ENCODE measurements at regions not wholly inside any gene's neighbourhood (a gene's known extent, or its start where the extent isn't known, plus 50 kb on each side); places are given as distances from the start of the nearest gene placed in this dataset.

DNA sequence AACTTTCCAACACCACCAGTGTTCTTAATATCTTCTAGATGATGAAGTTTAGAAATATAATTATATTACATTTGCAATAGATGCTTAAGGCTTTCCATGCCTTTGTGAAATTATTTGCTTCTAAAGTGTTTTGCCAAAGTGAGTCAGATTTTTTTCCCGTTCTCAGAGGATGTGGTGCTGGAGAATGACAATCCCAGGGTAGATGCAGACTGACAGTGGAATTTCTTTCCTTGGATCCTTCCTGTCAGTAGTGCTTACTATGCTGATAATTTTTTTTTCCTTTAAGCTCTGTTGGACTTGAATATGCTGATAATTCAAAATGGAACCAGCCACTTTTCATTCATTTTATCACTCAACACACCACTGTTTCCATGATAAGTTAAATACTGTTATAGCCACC lies 59.9 kb upstream of the SOX4 start:
- intact Hi-C loops (cut with micrococcal nuclease): no loop called here

DNA sequence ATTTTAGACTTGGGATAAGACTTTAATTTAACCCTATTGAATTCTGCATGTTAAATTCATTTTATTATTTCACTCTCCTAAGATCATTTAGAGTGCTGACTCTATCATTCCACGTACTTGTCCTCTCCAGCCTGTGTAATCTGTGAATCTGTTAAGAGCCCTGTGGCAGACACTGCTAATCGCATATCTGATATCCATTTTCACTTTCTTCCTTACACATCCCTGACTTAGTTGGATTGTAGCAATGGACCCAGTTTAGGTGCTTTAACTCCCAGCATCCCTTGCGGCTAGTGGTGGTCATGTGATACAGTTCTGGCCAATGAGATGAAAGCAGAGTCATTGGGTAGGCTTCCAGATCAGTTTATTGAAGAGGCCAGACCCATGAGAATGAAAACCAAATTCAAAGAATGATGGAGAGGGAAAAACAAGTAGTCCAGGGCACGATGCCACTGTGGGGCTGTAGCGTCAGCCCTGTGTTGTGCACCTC lies 57.2 kb upstream of the SOX4 start:
- ATAC-seq: no peak
- no peak for DNase-seq

More for the DNA sequence above, 59.9 kb upstream of the SOX4 start:
- no peak for ATAC-seq
- no peak for DNase-seq

DNA sequence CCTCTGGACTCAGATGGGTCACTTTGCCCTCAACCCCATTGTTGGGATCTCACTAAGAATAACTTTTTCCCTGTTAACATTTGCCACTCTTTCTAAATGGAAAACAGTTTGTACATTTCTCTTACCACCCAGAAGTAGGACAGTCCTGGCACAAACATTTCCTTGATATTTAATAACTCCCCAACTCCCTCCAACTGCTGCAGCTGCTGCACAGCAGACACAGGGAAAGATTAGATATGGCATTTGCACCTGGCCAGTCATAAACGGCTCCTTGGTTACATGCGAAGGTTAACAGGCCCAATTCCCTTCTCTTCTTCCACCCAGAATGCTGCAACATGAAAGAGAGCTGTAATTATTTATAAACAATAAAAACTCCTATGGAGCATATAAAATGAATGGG lies 55.9 kb upstream of the SOX4 start:
- ATAC-seq: no peak
- intact Hi-C loops (cut with micrococcal nuclease): no loop called here
- no peak for DNase-seq

More for the DNA sequence above, 57.2 kb upstream of the SOX4 start:
- intact Hi-C loops (cut with micrococcal nuclease): no loop called here

DNA sequence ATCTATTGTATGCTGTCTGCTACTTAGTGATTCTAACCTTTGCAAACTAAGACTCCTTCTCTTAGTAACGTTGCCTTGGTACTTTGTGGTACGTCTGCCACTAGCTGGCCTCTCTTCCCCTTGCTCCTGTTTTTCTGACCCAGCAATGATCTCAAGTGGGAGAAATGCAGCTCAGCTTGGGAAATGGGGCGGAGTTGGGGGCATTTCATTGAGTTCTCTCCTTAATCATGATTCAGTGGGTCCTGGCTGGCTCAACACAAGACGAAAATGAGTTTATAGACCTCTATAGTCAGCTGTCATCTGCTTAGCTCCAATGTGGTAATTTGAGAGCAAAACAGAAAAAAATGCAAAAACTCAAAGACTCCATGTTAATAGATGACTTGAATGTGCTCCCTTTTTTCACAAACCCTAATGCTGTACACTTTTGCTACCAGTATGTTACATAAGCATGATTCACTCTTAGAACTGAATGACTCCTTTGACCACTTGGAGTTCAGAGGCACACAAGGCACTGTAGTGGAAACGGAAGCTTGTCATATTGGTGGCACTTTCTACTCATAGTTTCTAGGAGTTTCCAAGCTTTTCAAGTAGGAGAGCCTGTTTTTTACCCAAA lies 55.3 kb upstream of the SOX4 start:
- no peak for ATAC-seq
- no peak for DNase-seq
- intact Hi-C loops (cut with micrococcal nuclease): no loop called here

DNA sequence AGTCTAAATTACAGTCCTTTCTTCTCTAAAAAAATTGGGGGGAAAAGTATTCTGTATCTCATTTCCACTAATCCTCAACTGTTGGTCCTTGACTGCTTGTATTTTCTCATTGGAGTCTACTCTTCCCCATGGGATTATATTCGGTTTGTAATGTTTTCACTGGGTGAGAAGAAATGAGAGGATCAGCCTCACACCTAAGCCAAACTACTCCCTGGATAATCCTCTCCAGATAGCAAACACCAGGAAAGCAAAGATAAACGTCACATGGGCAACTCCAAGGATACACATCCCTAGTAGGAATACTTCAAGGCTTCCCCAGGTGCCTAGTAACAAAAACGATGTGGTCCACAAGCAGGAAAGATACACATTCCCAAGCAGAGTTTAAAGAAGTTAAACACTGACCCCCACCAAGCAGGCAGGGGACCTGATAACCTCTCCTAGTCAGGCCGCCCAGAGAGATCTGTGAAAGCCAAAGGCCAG lies 53.9 kb upstream of the SOX4 start:
- DNase-seq (no peak), ATAC-seq (no peak)
- intact Hi-C loops (cut with micrococcal nuclease): no loop called here

All from left ventricle myocardium superior (tissue), 1 donor.